ENCODE measurements at regions not wholly inside any gene's neighbourhood (a gene's known extent, or its start where the extent isn't known, plus 50 kb on each side); places are given as distances from the start of the nearest gene placed in this dataset.

DNA sequence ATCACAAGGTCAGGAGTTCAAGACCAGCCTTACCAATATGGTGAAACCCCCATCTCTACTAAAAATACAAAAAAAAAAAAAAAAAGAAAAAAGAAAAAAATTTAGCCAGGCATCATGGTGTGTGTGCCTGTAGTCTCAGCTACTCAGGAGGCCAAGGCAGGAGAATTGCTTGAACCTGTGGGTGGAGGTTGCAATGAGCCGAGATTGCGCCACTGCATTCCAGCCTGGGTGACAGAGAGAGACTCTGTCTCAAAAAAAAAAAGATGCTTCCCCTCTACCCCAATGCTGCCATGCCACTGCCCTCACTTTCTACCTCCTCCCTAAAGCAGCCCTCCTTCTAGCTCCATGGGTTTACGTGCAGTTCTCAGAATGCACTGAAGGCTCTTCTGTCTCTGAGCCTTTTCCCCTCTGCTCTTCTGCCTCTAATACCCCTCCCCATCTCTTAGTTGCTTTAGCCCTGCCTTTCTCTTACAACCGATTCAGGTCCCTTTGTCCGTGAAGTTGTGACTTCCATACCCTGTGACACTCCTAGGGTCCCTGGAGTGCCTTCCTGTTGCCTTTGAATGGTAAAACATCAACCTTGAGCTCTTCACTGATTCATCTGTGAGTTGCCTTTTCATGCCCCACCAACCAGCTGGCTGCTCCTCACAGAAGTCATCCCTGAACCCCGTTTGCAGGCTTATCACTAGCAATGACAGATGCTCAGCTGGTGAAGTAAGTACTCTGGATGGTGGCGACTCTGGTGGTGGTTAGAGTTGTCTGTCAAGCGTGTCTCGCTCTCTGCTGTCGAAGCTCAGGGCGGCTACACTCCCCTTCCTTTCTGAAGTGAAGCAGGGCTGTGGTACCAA lies 234.9 kb downstream of the RHOU start:
- Histone ChIP-seq H3K36me3 (ENCODE audit: control insufficient read depth, insufficient read depth, low read length) (no peaks in the 10 kb centered on the region), H3K9ac (no peak overlapping the region), H3K79me2 (no peaks in the 10 kb centered on the region), H3K27ac (no peak overlapping the region), H3K27me3 (ENCODE audit: control insufficient read depth, insufficient read depth, low read length) (no peaks in the 10 kb centered on the region), H3K4me2 (ENCODE audit: low read length) (no peak overlapping the region), H3K9me3 (ENCODE audit: control insufficient read depth, low read length) (no peaks in the 10 kb centered on the region), H2AFZ (no peak overlapping the region), H3K4me3 (ENCODE audit: low read depth, low read length) (no peak overlapping the region), H3K4me1 (no peaks in the 10 kb centered on the region)
- no peak for TF ChIP-seq CTCF (IDR thresholded peaks at IDR 0.05)

DNA sequence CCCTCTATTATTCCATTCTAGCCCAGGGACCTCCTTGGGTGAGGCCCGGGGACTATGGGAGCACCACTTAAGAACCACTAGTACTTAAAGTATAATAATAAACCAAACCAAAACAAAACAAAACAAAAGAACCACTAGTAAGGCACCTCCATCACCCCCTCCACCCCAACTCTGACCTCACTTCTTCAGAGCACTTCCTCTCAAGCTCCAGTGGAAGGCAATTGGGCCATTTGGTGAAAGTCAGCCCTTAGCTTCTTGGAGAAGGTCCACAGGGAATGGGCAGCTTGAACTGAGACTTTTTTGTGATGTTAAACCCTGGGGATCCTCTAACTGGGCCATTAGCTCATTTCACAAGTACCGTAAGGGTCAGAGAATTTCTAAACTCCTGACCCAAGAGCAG lies 237.3 kb downstream of the RHOU start:
- no peaks in the 10 kb centered on the region for H3K9me3 ChIP-seq (ENCODE audit: control insufficient read depth, low read length)
- no peak overlapping the region for H3K9ac ChIP-seq
- no peak overlapping the region for H2AFZ ChIP-seq
- no peak overlapping the region for H3K4me3 ChIP-seq (ENCODE audit: low read depth, low read length)
- no peak overlapping the region for H3K27ac ChIP-seq
- no peaks in the 10 kb centered on the region for H3K79me2 ChIP-seq
- H3K4me1 ChIP-seq = no peaks in the 10 kb centered on the region
- no peak overlapping the region for H3K4me2 ChIP-seq (ENCODE audit: low read length)
- no peak for TF ChIP-seq CTCF (IDR thresholded peaks at IDR 0.05)
- no peaks in the 10 kb centered on the region for H3K36me3 ChIP-seq (ENCODE audit: control insufficient read depth, insufficient read depth, low read length)
- no peaks in the 10 kb centered on the region for H3K27me3 ChIP-seq (ENCODE audit: control insufficient read depth, insufficient read depth, low read length)

DNA sequence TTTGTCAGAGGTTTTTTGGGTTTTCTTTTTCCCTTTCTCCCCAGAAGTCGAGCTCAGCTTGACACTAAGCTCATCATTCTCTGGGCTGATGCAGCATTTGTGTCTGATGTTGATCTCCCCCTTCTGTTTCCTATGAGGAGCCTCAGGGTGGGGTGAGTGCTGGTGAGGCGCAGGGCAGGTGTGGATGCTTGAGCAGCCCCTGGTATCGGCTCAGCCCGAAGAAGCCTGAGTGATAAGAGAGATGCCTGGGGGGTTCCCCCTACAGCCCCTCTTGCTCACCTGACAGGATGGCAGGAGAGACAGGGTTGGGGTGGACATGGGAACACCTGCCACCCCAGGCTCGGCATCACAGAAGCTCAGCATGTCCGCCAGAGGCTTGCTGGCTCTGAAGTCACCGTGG lies 239.0 kb downstream of the RHOU start:
- no peak overlapping the region for H2AFZ ChIP-seq
- no peak overlapping the region for H3K4me3 ChIP-seq (ENCODE audit: low read depth, low read length)
- H3K79me2 ChIP-seq = no peaks in the 10 kb centered on the region
- no peak overlapping the region for H3K27ac ChIP-seq
- H3K36me3 ChIP-seq (ENCODE audit: control insufficient read depth, insufficient read depth, low read length) = no peaks in the 10 kb centered on the region
- TF ChIP-seq CTCF (IDR thresholded peaks at IDR 0.05) = no peak
- H3K9ac ChIP-seq = no peak overlapping the region
- H3K4me1 ChIP-seq = peaks cover 9% of the 10 kb centered on the region
- H3K4me2 ChIP-seq (ENCODE audit: low read length) = no peak overlapping the region
- H3K9me3 ChIP-seq (ENCODE audit: control insufficient read depth, low read length) = no peaks in the 10 kb centered on the region
- H3K27me3 ChIP-seq (ENCODE audit: control insufficient read depth, insufficient read depth, low read length) = no peaks in the 10 kb centered on the region

DNA sequence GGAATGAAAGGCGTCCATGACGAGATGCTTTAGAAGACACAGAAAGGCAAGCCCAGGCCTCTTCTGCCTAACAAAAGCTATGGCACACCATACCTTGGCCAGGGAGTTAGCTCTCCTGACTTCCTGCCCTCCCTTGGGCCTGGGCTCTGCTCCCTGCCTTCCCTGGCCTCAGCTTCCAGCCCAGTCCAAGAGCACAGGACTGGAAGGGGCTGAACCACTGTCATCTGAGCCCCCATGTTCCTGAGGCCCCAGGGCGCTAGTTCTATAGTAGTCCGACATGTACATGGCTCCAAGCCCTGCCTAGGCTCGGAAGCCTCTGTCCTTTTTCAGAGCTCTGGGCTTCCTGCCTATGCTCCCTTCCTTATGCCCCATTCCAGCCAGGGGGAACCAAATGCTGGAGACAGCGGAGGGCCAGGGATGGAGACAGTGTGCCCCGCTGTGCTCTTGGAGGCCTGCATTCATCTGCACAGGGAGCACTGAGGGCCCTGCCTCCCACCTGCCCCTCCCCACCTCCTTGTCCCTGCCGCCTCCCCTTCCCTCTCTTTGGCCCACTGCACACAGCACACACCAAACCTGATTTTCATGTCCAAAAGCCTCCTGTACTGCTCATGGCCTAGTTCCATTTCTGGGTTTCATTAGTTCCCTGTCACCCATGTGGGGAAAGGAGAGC lies 240.1 kb downstream of the RHOU start:
- Histone ChIP-seq H3K36me3 (ENCODE audit: control insufficient read depth, insufficient read depth, low read length) (no peaks in the 10 kb centered on the region), H3K27ac (no peak overlapping the region)
- no peak for TF ChIP-seq CTCF (IDR thresholded peaks at IDR 0.05)

More for the DNA sequence above, 240.1 kb downstream of the RHOU start:
- Histone ChIP-seq H3K9me3 (ENCODE audit: control insufficient read depth, low read length) (no peaks in the 10 kb centered on the region), H3K4me1 (peaks cover 9% of the 10 kb centered on the region), H3K4me2 (ENCODE audit: low read length) (no peak overlapping the region), H3K9ac (no peak overlapping the region), H3K27me3 (ENCODE audit: control insufficient read depth, insufficient read depth, low read length) (no peaks in the 10 kb centered on the region), H2AFZ (no peak overlapping the region), H3K79me2 (no peaks in the 10 kb centered on the region), H3K4me3 (ENCODE audit: low read depth, low read length) (no peak overlapping the region)

All from parathyroid adenoma (tissue), 2 donors.